ENCODE measurements at regions not wholly inside any gene's neighbourhood (a gene's known extent, or its start where the extent isn't known, plus 50 kb on each side); places are given as distances from the start of the nearest gene placed in this dataset.

DNA sequence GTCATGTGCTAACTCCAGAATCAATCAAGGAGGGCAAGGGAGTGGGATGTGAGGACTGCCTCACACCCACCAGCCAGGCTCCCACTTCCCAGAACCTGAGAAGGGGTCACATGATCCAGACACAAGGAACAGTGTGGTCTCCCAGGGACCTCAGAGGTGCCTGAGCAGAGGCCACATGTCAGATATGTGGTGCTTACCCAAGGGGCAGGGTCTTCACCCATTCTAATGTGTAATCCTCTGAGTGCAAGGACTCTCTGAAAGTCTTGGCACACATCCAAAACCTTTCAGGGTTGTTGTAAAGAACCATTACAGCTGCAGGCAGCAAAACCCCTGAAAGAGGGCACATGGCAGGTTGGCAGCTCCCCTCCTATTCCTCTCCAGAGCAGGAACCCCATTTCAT, 656.6 kb downstream of the UQCRFS1 start:
- TF ChIP-seq, protein P1, sequence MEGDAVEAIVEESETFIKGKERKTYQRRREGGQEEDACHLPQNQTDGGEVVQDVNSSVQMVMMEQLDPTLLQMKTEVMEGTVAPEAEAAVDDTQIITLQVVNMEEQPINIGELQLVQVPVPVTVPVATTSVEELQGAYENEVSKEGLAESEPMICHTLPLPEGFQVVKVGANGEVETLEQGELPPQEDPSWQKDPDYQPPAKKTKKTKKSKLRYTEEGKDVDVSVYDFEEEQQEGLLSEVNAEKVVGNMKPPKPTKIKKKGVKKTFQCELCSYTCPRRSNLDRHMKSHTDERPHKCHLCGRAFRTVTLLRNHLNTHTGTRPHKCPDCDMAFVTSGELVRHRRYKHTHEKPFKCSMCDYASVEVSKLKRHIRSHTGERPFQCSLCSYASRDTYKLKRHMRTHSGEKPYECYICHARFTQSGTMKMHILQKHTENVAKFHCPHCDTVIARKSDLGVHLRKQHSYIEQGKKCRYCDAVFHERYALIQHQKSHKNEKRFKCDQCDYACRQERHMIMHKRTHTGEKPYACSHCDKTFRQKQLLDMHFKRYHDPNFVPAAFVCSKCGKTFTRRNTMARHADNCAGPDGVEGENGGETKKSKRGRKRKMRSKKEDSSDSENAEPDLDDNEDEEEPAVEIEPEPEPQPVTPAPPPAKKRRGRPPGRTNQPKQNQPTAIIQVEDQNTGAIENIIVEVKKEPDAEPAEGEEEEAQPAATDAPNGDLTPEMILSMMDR (IDR thresholded peaks at IDR 0.05; ENCODE audit: low read depth, low read length), result no peak
- in situ Hi-C loops (cut with HindIII; ENCODE audit: low sequenced_read_pairs), result no loop called here
- no peak for DNase-seq (ENCODE audit: low read depth, low spot score)
- no peak overlapping the region for H3K4me3 ChIP-seq (ENCODE audit: low read depth, low read length)

DNA sequence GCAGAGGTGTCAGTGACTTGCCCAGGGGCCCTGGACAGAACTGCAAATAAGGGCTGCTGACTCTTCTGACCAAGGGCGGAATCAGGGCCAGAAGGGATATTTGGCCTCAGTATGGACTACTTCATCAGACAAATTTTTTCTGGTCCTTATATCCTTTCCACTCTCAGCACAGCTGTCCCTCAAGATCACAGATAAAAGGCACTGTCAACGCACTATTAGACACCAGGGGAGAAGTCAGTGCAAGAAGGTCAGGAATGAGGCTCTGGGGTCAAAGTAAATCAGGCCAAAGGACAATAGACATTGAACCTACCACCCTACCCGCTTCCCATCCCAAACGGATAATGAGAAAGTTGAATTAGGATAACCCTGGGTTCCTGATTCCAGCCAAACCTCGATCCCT, 657.6 kb downstream of the UQCRFS1 start:
- DNase-seq (ENCODE audit: low read depth, low spot score), result no peak
- TF ChIP-seq, protein P1 (IDR thresholded peaks at IDR 0.05; ENCODE audit: low read depth, low read length), result no peak
- no peak overlapping the region for H3K4me3 ChIP-seq (ENCODE audit: low read depth, low read length)
- in situ Hi-C loops (cut with HindIII; ENCODE audit: low sequenced_read_pairs), result no loop called here

DNA sequence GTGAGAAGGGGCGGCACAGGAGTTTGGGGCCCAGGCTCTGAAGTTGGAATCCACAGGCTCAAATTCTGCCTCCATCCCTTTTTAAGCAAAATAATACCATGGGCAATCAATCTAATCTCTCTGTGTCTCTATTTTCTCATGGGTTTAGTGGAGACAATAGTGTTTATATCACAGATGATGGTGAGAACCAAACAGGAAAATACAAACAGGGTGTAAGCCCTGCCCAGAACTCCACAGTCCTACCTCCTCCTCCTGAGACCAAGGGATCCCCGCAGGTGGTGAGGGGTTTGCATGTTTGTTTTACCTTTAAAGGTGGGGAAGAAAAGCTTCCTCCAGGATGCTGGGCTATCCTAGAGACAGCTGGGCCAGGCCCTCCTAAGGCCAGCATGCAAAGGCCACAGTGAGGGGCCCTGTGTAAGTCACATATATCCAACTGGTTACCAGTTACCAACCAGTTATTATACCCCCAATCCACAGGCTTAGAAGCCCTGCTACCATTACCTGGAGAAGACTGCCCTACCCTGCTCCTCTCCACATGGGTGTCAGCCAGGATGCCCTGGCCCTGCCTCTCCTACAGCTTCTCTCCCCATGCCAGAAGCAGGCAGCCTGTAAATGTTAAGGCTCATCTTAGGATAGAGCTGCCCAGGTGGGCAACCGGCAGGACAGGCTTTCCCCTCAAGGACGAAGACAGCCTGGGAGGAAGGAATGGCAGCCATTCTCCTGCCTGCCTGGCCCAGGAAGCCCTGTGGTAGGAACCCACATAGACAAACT, 658.4 kb downstream of the UQCRFS1 start:
- in situ Hi-C loops (cut with HindIII; ENCODE audit: low sequenced_read_pairs), result no loop called here
- TF ChIP-seq, protein P1 (IDR thresholded peaks at IDR 0.05; ENCODE audit: low read depth, low read length), result no peak
- DNase-seq (ENCODE audit: low read depth, low spot score), result no peak
- no peak overlapping the region for H3K4me3 ChIP-seq (ENCODE audit: low read depth, low read length)

DNA sequence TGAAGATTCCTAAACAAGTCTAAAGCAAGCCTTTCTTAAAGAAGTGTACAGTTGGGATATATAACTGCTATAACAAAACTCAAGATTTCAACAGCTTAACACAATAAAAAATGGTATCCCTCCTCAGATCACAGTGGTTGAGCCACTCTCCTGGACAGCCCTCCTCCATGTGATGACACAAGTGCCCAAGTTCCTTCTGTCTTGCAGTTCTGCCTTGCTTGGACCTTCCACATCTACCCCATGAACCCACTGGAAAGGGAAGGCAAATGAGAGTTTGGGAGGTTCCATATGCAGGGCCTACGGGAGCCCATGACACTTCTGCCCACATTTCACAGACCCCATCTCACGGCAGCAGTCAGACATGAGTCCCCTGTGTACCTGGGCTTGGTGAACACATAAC, 659.2 kb downstream of the UQCRFS1 start:
- DNase-seq (ENCODE audit: low read depth, low spot score), result no peak
- TF ChIP-seq, protein P1 (IDR thresholded peaks at IDR 0.05; ENCODE audit: low read depth, low read length), result no peak
- H3K4me3 ChIP-seq (ENCODE audit: low read depth, low read length), result no peak overlapping the region
- in situ Hi-C loops (cut with HindIII; ENCODE audit: low sequenced_read_pairs), result no loop called here

DNA sequence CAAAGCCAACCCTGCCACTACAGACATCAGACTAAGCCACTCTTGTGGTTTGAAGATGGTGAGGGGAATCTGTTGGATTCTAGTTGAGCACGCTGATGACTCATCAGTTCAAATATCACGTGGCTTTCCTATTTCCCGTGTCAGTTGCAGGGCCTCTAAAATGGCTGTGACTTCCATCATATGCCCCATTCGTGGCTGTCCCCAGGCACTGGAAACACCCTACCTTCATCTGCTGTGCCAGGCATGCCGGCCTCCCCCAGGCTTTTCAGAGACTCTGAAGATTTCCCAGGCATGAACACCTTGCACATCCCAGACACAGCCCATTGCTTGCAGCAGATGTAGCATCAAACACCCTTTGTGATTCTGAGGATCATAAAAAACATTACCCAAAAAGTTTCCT, 659.9 kb downstream of the UQCRFS1 start:
- in situ Hi-C loops (cut with HindIII; ENCODE audit: low sequenced_read_pairs), result no loop called here
- no peak overlapping the region for H3K4me3 ChIP-seq (ENCODE audit: low read depth, low read length)
- TF ChIP-seq, protein P1 (IDR thresholded peaks at IDR 0.05; ENCODE audit: low read depth, low read length), result no peak
- no peak for DNase-seq (ENCODE audit: low read depth, low spot score)

DNA sequence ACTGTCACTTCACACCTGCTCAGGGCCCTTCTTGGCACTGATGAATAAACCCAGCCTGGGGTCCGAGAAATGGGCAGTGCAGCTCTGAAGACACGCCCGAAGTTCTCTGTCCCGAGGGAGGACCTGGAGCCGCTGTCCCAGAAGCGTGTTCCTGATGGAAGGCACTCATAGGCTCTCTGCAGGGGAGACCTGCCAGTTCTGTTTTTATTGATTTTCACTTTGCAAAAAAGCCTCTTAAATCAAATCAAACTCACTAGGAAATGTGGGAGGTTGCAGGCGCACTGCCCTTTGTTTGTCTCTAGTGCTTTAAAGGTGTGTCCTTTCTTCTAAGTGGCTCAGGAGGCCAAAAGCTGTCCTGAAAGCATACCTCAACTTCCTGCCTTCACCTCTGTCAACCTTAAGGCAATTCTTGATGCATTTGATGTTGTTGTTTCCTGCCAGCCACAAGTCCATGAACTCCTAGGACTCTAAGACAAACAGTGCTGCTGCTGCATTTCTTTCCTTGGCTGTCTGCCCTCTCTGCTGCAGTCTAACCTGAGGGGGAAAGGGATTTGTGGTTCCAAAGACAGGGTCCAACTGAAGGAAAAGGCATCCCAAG, 663.2 kb downstream of the UQCRFS1 start:
- TF ChIP-seq, protein P1 (IDR thresholded peaks at IDR 0.05; ENCODE audit: low read depth, low read length), result no peak
- DNase-seq (ENCODE audit: low read depth, low spot score), result no peak
- in situ Hi-C loops (cut with HindIII; ENCODE audit: low sequenced_read_pairs), result no loop called here
- H3K4me3 ChIP-seq (ENCODE audit: low read depth, low read length), result no peak overlapping the region

All from astrocyte of the spinal cord (primary cell).